ENCODE measurements at regions not wholly inside any gene's neighbourhood (a gene's known extent, or its start where the extent isn't known, plus 50 kb on each side); places are given as distances from the start of the nearest gene placed in this dataset.

DNA sequence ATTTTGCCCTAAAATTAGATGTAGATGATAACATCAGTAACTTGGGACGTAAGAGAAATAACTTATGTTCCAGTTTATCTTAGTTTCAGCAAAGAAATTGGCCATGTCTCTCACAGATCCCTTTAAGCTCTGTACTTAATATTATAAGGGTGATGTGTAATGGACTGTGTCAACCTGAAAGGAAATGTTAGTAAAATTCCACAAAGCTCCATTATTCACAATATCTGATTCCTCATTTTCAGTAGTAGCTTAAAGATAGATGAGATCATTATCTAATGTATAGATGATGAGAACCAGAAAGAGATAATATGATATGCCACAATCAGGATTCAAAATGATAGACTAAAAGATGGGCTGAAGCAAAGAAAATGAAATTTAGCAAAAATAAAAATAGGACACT lies 316.8 kb upstream of the CHRM2 start:
- H3K4me1 ChIP-seq (replicated peaks; ENCODE audit: insufficient read depth), result no peaks in the 10 kb centered on the region
- no peak overlapping the region for H3K4me3 ChIP-seq
- BruUV-seq (replicated peaks), result no TSS peak
- H4K20me1 ChIP-seq (ENCODE audit: insufficient read depth), result no peaks in the 10 kb centered on the region
- H3K9me2 ChIP-seq (ENCODE audit: insufficient read depth), result no peaks in the 10 kb centered on the region
- no peaks in the 10 kb centered on the region for H3F3A ChIP-seq (ENCODE audit: insufficient read depth, low read depth)
- H3K27me3 ChIP-seq (ENCODE audit: insufficient read depth, low read depth), result no peaks in the 10 kb centered on the region
- H3K36me3 ChIP-seq (ENCODE audit: low read depth), result no peaks in the 10 kb centered on the region
- H3K4me2 ChIP-seq, result no peak overlapping the region
- H3K79me2 ChIP-seq (ENCODE audit: low read depth), result no peaks in the 10 kb centered on the region
- DNase-seq, result no peak
- TF ChIP-seq CTCF (conservative IDR thresholded peaks at IDR 0.05) (no peak), EZH2 (IDR thresholded peaks at IDR 0.05; ENCODE audit: low read depth) (no peak)
- no peak overlapping the region for H2AFZ ChIP-seq
- intact Hi-C loops (cut with micrococcal nuclease; ENCODE audit: unreplicated experiment), result no loop called here
- CTCF ChIA-PET, result no interaction called here
- no peaks in the 10 kb centered on the region for H3K9me3 ChIP-seq (ENCODE audit: insufficient read depth, low read depth)
- POLR2A ChIA-PET (ENCODE audit: unreplicated experiment), result no interaction called here
- H3K27ac ChIP-seq, result no peak overlapping the region

DNA sequence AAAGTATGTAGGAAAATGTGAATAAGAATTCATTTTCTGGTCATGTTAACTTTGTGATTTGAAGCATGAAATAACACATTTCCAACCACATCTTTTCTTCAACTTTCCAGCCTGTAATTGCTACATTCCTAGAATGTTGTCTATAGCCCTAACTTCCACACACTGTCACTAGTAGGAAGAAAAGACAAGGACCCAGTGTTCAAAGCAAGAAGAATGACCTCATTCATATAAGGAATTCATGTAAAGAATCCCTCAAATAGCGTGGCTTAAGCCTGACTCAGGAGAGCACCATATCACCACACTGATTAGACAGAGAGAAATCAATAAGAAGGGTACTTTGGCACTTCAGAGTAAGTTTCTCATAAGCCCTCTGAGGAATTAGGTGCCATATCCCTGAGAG lies 318.7 kb upstream of the CHRM2 start:
- no peak overlapping the region for H3K4me3 ChIP-seq
- TF ChIP-seq EZH2 (IDR thresholded peaks at IDR 0.05; ENCODE audit: low read depth) (no peak), CTCF (conservative IDR thresholded peaks at IDR 0.05) (no peak)
- POLR2A ChIA-PET (ENCODE audit: unreplicated experiment), result no interaction called here
- H4K20me1 ChIP-seq (ENCODE audit: insufficient read depth), result no peaks in the 10 kb centered on the region
- no peaks in the 10 kb centered on the region for H3K79me2 ChIP-seq (ENCODE audit: low read depth)
- no peaks in the 10 kb centered on the region for H3K9me2 ChIP-seq (ENCODE audit: insufficient read depth)
- CTCF ChIA-PET, result no interaction called here
- no peaks in the 10 kb centered on the region for H3F3A ChIP-seq (ENCODE audit: insufficient read depth, low read depth)
- H2AFZ ChIP-seq, result no peak overlapping the region
- no TSS peak for BruUV-seq (replicated peaks)
- DNase-seq, result no peak
- H3K36me3 ChIP-seq (ENCODE audit: low read depth), result no peaks in the 10 kb centered on the region
- H3K9me3 ChIP-seq (ENCODE audit: insufficient read depth, low read depth), result no peaks in the 10 kb centered on the region
- H3K27me3 ChIP-seq (ENCODE audit: insufficient read depth, low read depth), result no peaks in the 10 kb centered on the region
- intact Hi-C loops (cut with micrococcal nuclease; ENCODE audit: unreplicated experiment), result no loop called here
- H3K4me1 ChIP-seq (replicated peaks; ENCODE audit: insufficient read depth), result no peaks in the 10 kb centered on the region
- H3K4me2 ChIP-seq, result no peak overlapping the region
- H3K27ac ChIP-seq, result no peak overlapping the region

DNA sequence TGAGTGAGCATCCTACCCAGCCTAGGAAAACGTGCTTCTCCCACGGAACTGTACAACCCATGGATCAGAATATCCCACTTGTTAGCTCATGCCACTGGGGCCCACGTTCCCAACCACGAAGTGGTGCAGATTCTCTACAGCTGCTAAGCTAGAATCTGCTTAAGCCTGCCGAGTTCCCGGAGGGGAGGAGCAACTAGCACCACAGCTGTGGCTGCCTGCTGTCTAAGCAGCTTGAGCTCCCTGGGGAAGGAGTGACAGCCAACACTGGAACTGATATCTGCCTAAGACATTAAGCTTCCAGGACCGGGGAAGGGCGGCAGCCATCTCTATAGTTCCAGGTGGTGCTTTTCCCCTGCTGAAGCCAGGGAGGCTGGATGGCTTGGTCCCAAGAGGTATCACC lies 334.7 kb upstream of the CHRM2 start:
- Histone ChIP-seq H3K9me3 (ENCODE audit: insufficient read depth, low read depth) (no peaks in the 10 kb centered on the region), H3K9me2 (ENCODE audit: insufficient read depth) (0 out of 2 replicates have a peak, but pooled peaks cover 3% of the 10 kb centered on the region), H3K36me3 (ENCODE audit: low read depth) (no peaks in the 10 kb centered on the region), H3K27ac (no peak overlapping the region), H2AFZ (no peak overlapping the region), H3K4me3 (no peak overlapping the region), H3K79me2 (ENCODE audit: low read depth) (no peaks in the 10 kb centered on the region), H3F3A (ENCODE audit: insufficient read depth, low read depth) (no peaks in the 10 kb centered on the region), H3K27me3 (ENCODE audit: insufficient read depth, low read depth) (no peaks in the 10 kb centered on the region), H4K20me1 (ENCODE audit: insufficient read depth) (no peaks in the 10 kb centered on the region), H3K4me2 (no peak overlapping the region), H3K4me1 (replicated peaks; ENCODE audit: insufficient read depth) (no peaks in the 10 kb centered on the region)
- CTCF ChIA-PET, result no interaction called here
- POLR2A ChIA-PET (ENCODE audit: unreplicated experiment), result no interaction called here
- TF ChIP-seq EZH2 (IDR thresholded peaks at IDR 0.05; ENCODE audit: low read depth) (no peak), CTCF (conservative IDR thresholded peaks at IDR 0.05) (no peak)
- DNase-seq, result no peak
- intact Hi-C loops (cut with micrococcal nuclease; ENCODE audit: unreplicated experiment), result no loop called here
- no TSS peak for BruUV-seq (replicated peaks)

All from PC-9 (cell line).